ENCODE measurements at regions not wholly inside any gene's neighbourhood (a gene's known extent, or its start where the extent isn't known, plus 50 kb on each side); places are given as distances from the start of the nearest gene placed in this dataset.

DNA sequence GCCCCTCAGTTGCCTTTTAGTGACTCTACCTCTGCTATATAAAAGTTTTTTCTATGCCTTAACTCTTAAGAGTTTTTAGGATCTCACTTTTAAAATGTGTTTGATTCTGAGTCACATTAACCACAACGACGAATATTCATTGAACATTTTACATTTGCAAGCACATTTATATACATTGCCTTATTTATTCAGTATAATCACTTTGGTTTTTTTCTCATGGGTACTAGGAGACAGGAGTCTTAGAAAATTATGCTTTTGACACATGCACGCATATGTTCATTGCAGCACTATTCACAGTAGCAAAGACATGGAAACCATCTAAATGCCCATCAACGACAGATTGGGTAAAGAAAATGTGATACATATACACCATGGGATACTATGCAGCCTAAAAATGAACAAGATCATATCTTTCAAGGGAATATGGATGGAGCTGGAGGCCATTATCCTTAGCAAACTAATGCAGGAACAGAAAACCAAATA, 236.9 kb upstream of the SPAG17 start:
- Histone ChIP-seq H3K9me3 (replicated peaks in 1 of 2; ENCODE audit: control insufficient read depth in 1 of 2, insufficient read depth in 1 of 2, low read length in 2 of 2) (no peaks in the 10 kb centered on the region), H4K20me1 (ENCODE audit: insufficient read depth, low read length) (no peaks in the 10 kb centered on the region), H3K27ac (ENCODE audit: low read depth in 1 of 2, low read length in 2 of 2) (no peak overlapping the region), H3K79me2 (ENCODE audit: insufficient read depth, low read length) (no peaks in the 10 kb centered on the region), H2AFZ (ENCODE audit: insufficient read depth, low read depth, low read length, poor library complexity, severe bottlenecking) (no peak overlapping the region), H3K9ac (ENCODE audit: insufficient read depth, low read length, poor library complexity, severe bottlenecking) (no peak overlapping the region), H3K4me2 (replicated peaks; ENCODE audit: extremely low read depth, low read length, poor library complexity, severe bottlenecking) (no peak overlapping the region), H3K4me3 (replicated peaks in 1 of 3; ENCODE audit: low read depth in 2 of 3, low read length in 3 of 3) (no peak overlapping the region), H3K27me3 (ENCODE audit: control insufficient read depth in 2 of 2, insufficient read depth in 2 of 2, low read length in 2 of 2) (no peaks in the 10 kb centered on the region), H3K4me1 (ENCODE audit: control insufficient read depth in 1 of 2, insufficient read depth in 2 of 2, low read length in 2 of 2) (no peaks in the 10 kb centered on the region), H3K36me3 (replicated peaks in 1 of 2; ENCODE audit: control insufficient read depth in 1 of 2, insufficient read depth in 2 of 2, low read length in 2 of 2) (no peaks in the 10 kb centered on the region)
- Mint-ChIP-seq H3K27ac (no peak overlapping the region), H3K36me3 (no peaks in the 10 kb centered on the region), H3K4me3 (no peak overlapping the region), H3K27me3 (ENCODE audit: low read depth in 3 of 3) (no peaks in the 10 kb centered on the region), H3K4me1 (no peaks in the 10 kb centered on the region), H3K9me3 (peaks cover 0 to 3% (median 1%) of the 10 kb centered on the region in 7 donors)
- intact Hi-C loops (cut with micrococcal nuclease): no loop called here
- TF ChIP-seq CTCF (IDR thresholded peaks at IDR 0.05): no peak
- DNase-seq: no peak
- no CpG with 5 or more reads among the region's 4 CpGs for whole genome bisulfite sequencing (ENCODE audit: insufficient coverage)

DNA sequence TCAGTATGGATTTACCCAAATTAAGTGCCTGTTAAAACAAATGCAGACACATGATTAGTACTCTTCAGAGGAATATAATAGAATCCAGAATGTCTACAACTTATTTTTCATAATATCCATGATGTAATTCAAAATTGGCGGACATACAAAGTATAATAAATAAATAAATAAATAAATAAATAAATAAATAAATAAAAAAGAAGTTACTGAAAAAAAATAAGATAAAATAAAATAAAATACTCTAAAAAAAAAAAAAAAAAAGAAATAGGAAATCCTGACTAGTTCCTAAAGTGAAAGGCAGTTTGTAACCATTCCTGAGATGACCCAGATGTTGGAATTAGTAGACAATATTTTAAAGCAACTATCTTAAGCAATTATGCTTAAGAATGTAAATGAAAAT, 219.0 kb upstream of the SPAG17 start:
- Histone ChIP-seq H3K4me3 (replicated peaks in 1 of 3; ENCODE audit: low read depth in 2 of 3, low read length in 3 of 3) (no peak overlapping the region), H3K27me3 (ENCODE audit: control insufficient read depth in 2 of 2, insufficient read depth in 2 of 2, low read length in 2 of 2) (no peaks in the 10 kb centered on the region), H3K9me3 (replicated peaks in 1 of 2; ENCODE audit: control insufficient read depth in 1 of 2, insufficient read depth in 1 of 2, low read length in 2 of 2) (no peaks in the 10 kb centered on the region), H4K20me1 (ENCODE audit: insufficient read depth, low read length) (no peaks in the 10 kb centered on the region), H3K36me3 (replicated peaks in 1 of 2; ENCODE audit: control insufficient read depth in 1 of 2, insufficient read depth in 2 of 2, low read length in 2 of 2) (no peaks in the 10 kb centered on the region), H3K4me2 (replicated peaks; ENCODE audit: extremely low read depth, low read length, poor library complexity, severe bottlenecking) (no peak overlapping the region), H3K4me1 (ENCODE audit: control insufficient read depth in 1 of 2, insufficient read depth in 2 of 2, low read length in 2 of 2) (no peaks in the 10 kb centered on the region), H3K79me2 (ENCODE audit: insufficient read depth, low read length) (no peaks in the 10 kb centered on the region), H2AFZ (ENCODE audit: insufficient read depth, low read depth, low read length, poor library complexity, severe bottlenecking) (no peak overlapping the region), H3K9ac (ENCODE audit: insufficient read depth, low read length, poor library complexity, severe bottlenecking) (no peak overlapping the region), H3K27ac (ENCODE audit: low read depth in 1 of 2, low read length in 2 of 2) (no peak overlapping the region)
- no peak for DNase-seq
- H3K9me3 Mint-ChIP-seq: peaks cover 2 to 19% (median 9%) of the 10 kb centered on the region in 7 donors
- H3K36me3 Mint-ChIP-seq: no peaks in the 10 kb centered on the region
- H3K4me1 Mint-ChIP-seq: no peaks in the 10 kb centered on the region
- no peak for TF ChIP-seq CTCF (IDR thresholded peaks at IDR 0.05)
- H3K27me3 Mint-ChIP-seq (ENCODE audit: low read depth in 3 of 3): no peaks in the 10 kb centered on the region
- intact Hi-C loops (cut with micrococcal nuclease): no loop called here
- no CpG with 5 or more reads among the region's 1 CpG for WGBS (ENCODE audit: insufficient coverage)
- no peak overlapping the region for H3K27ac Mint-ChIP-seq
- no peak overlapping the region for H3K4me3 Mint-ChIP-seq
